Prostate gland (tissue), 2 donors: ENCODE measurements at regions not wholly inside any gene's neighbourhood (a gene's known extent, or its start where the extent isn't known, plus 50 kb on each side); places are given as distances from the start of the nearest gene placed in this dataset.
A peak's percentile ranks its signal among the peaks of the same experiment; 100 is the strongest.

Experiments
- DNase-seq: peaks from one replicate; pipeline ENCODE4 v3.0.0-alpha.2; 2019; ENCODE audit warnings: low spot score
- H3K27ac ChIP-seq, 2 donors: fragments of 200-600 bp; sonication (generic); 2 replicates each; pipeline ENCODE4 v1.5.1; 2017 to 2019
- H3K27me3 ChIP-seq: fragments of 200-600 bp; sonication (generic); replicated peaks from 2 replicates; pipeline ENCODE4 v1.5.1; 2019; ENCODE audit not compliant: insufficient read depth
- H3K36me3 ChIP-seq, 2 donors: fragments of 200-600 bp; sonication (generic); 1 replicate in 1 of 2; 2 replicates in 1 of 2; pipeline versions ENCODE4 v1.5.1 to v1.8.1; 2017 to 2019
- H3K4me1 ChIP-seq: fragments of 200-600 bp; sonication (generic); replicated peaks from 2 replicates; pipeline ENCODE4 v1.5.1; 2019
- H3K4me3 ChIP-seq, 2 donors: fragments of 200-600 bp; sonication (generic); 2 replicates each; pipeline ENCODE4 v1.5.1; 2017 to 2019
- H3K9me3 ChIP-seq: fragments of 200-600 bp; sonication (generic); 2 replicates; pipeline ENCODE4 v1.5.1; 2017
- POLR2A ChIP-seq: fragments of 450-650 bp; IDR thresholded peaks from one replicate; pipeline ENCODE4 v1.6.1; 2016; ENCODE audit warnings: antibody characterized with exemption, mild to moderate bottlenecking
- POLR2AphosphoS5 ChIP-seq: sonication (generic); formaldehyde crosslinking; IDR thresholded peaks from one replicate; pipeline ENCODE4 v1.6.1; 2017; ENCODE audit warnings: antibody characterized with exemption
- WGBS: methylation state at CpG from one replicate; pipeline ENCODE4 v1.1.5; 2018; 5-methylcytosine and 5-hydroxymethylcytosine counted together
- intact Hi-C: fragments of 100-400 bp; cut with DNase I; formaldehyde crosslinking; loops from one replicate; pipeline ENCODE4 v1.14.2; 2022
- TF ChIP-seq, protein P1 (sequence below), 4 experiments: fragments of 200-600 bp in 2 of 4; fragments of 450-650 bp in 2 of 4; sonication (generic) in 2 of 4; IDR thresholded peaks; 1 replicate in 3 of 4; 2 replicates in 1 of 4; pipeline ENCODE4 v1.5.1; 2016 to 2019; ENCODE audit warnings: antibody characterized with exemption in 4 of 4, mild to moderate bottlenecking in 2 of 4, moderate library complexity in 2 of 4

- intact Hi-C loops, result loop anchor here (10.0 kb wide), 1 partner anchor 89 kb away; no protein-coding TSS in a partner anchor
- Histone ChIP-seq H3K36me3 (no peaks in the 10 kb centered on the region), H3K9me3 (no peaks in the 10 kb centered on the region), H3K4me3 (no peak overlapping the region), H3K4me1 (no peaks in the 10 kb centered on the region), H3K27me3 (no peaks in the 10 kb centered on the region), H3K27ac (no peak overlapping the region)
- TF ChIP-seq POLR2A (no peak), POLR2AphosphoS5 (no peak)
- TF ChIP-seq, protein P1, sequence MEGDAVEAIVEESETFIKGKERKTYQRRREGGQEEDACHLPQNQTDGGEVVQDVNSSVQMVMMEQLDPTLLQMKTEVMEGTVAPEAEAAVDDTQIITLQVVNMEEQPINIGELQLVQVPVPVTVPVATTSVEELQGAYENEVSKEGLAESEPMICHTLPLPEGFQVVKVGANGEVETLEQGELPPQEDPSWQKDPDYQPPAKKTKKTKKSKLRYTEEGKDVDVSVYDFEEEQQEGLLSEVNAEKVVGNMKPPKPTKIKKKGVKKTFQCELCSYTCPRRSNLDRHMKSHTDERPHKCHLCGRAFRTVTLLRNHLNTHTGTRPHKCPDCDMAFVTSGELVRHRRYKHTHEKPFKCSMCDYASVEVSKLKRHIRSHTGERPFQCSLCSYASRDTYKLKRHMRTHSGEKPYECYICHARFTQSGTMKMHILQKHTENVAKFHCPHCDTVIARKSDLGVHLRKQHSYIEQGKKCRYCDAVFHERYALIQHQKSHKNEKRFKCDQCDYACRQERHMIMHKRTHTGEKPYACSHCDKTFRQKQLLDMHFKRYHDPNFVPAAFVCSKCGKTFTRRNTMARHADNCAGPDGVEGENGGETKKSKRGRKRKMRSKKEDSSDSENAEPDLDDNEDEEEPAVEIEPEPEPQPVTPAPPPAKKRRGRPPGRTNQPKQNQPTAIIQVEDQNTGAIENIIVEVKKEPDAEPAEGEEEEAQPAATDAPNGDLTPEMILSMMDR (IDR thresholded peaks at IDR 0.05), result no peak
- no peak for DNase-seq
- 66% methylated on average over 6 of the region's 6 CpGs for WGBS
These were observed 307.7 kb upstream of the NFE2L3 start for GRCh38 chr7:25844102-25844870.

- 95% methylated on average over 5 of the region's 5 CpGs for WGBS
- no peak overlapping the region for H3K27ac ChIP-seq
- intact Hi-C loops, result loop anchor here (5.0 to 10.0 kb wide), 3 partner anchors 53 to 178 kb away; no protein-coding TSS in a partner anchor
- H3K4me1 ChIP-seq, result no peaks in the 10 kb centered on the region
- no peaks in the 10 kb centered on the region for H3K9me3 ChIP-seq
- H3K4me3 ChIP-seq, result no peak overlapping the region
- DNase-seq, result no peak
- no peaks in the 10 kb centered on the region for H3K27me3 ChIP-seq
- H3K36me3 ChIP-seq, result no peaks in the 10 kb centered on the region
- TF ChIP-seq, protein P1 (IDR thresholded peaks at IDR 0.05), result no peak
- TF ChIP-seq POLR2A, result no peak
- TF ChIP-seq POLR2AphosphoS5, result no peak
These were observed 306.5 kb upstream of the NFE2L3 start for GRCh38 chr7:25845464-25845863.

DNA sequence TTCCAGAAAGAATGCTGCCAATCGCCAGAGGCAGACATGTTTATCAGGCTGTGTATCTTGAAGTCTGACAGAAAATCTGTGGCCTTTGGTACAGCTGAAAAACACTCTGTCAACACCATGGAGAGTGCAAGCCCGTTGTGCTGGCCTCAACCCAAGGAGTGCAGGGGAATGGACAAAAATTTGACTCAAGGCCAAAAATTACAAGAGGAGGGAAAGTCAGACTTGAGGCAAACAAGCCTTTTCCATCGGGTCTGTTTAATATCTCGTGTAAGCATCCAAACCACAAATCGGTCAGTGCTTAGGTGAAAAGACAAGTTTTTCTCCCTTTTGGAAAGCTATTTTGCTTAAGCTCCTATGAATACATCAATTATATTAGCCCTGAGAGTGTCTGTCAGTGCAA lies 305.3 kb upstream of the NFE2L3 start:
- Histone ChIP-seq H3K27me3 (no peaks in the 10 kb centered on the region), H3K4me3 (no peak overlapping the region), H3K36me3 (no peaks in the 10 kb centered on the region), H3K9me3 (no peaks in the 10 kb centered on the region), H3K27ac (peak overlapping the region in 1 of 2 donors; percentile 15), H3K4me1 (peaks cover under 1% of the 10 kb centered on the region)
- intact Hi-C loops, result loop anchor here (5.0 to 10.0 kb wide), 3 partner anchors 54 to 179 kb away; no protein-coding TSS in a partner anchor
- DNase-seq, result peak; percentile 58
- TF ChIP-seq, protein P1 (IDR thresholded peaks at IDR 0.05), result no peak
- peak; percentile 68 for TF ChIP-seq POLR2AphosphoS5
- 19% methylated on average over 5 of the region's 5 CpGs for WGBS

GRCh38 chr7:25847336-25848070 lies 304.5 kb upstream of the NFE2L3 start:
- peaks cover 9% of the 10 kb centered on the region for H3K4me1 ChIP-seq
- H3K9me3 ChIP-seq, result no peaks in the 10 kb centered on the region
- no peak for DNase-seq
- H3K27me3 ChIP-seq, result peaks cover 4% of the 10 kb centered on the region
- H3K27ac ChIP-seq, result peak overlapping the region; percentile 15 to 19
- TF ChIP-seq POLR2AphosphoS5 (peak; percentile 63), POLR2A (no peak)
- TF ChIP-seq, protein P1 (IDR thresholded peaks at IDR 0.05), result no peak
- H3K36me3 ChIP-seq, result no peaks in the 10 kb centered on the region
- intact Hi-C loops, result loop anchor here (5.0 to 10.0 kb wide), 3 partner anchors 55 to 180 kb away; no protein-coding TSS in a partner anchor
- no peak overlapping the region for H3K4me3 ChIP-seq
- WGBS, result 65% methylated on average over 6 of the region's 6 CpGs
